ENCODE measurements at regions not wholly inside any gene's neighbourhood (a gene's known extent, or its start where the extent isn't known, plus 50 kb on each side); places are given as distances from the start of the nearest gene placed in this dataset.

- TF ChIP-seq CTCF (IDR thresholded peaks at IDR 0.05; ENCODE audit: low read depth, low read length) = no peak
- no peak for TF ChIP-seq POLR2A (IDR thresholded peaks at IDR 0.05; ENCODE audit: extremely low read depth, insufficient read length)
Measured at GRCh38 chr2:217552081-217552480, 450.7 kb downstream of the TNS1 start.

All from NB4 (cell line).